ENCODE measurements at regions not wholly inside any gene's neighbourhood (a gene's known extent, or its start where the extent isn't known, plus 50 kb on each side); places are given as distances from the start of the nearest gene placed in this dataset.

- TF ChIP-seq CTCF (conservative IDR thresholded peaks at IDR 0.05 in 1 of 2, IDR thresholded peaks at IDR 0.05 in 1 of 2; ENCODE audit: low read depth in 1 of 2, low read length in 2 of 2) (no peak), EZH2 (IDR thresholded peaks at IDR 0.05; ENCODE audit: low read length, missing control alignments) (no peak)
Measured at GRCh38 chr2:14715600-14715999, 83.1 kb downstream of the LRATD1 start.
